ENCODE measurements at regions not wholly inside any gene's neighbourhood (a gene's known extent, or its start where the extent isn't known, plus 50 kb on each side); places are given as distances from the start of the nearest gene placed in this dataset.
A peak's percentile ranks its signal among the peaks of the same experiment; 100 is the strongest.

GRCh38 chr5:98268162-98268860 is 505.2 kb upstream of the RGMB start:
- Histone ChIP-seq H2BK15ac (ENCODE audit: low read depth, low read length) (no peak overlapping the region), H3K4me3 (ENCODE audit: insufficient read depth, low read depth, low read length) (no peak overlapping the region), H3K9ac (ENCODE audit: low read depth, low read length) (no peak overlapping the region), H2AK5ac (ENCODE audit: low read depth, low read length) (no peak overlapping the region), H3K56ac (ENCODE audit: extremely low read depth, insufficient read depth, low read length) (no peak overlapping the region), H4K91ac (ENCODE audit: insufficient read depth, low read depth, low read length) (no peak overlapping the region), H2BK5ac (ENCODE audit: low read depth, low read length, poor library complexity, severe bottlenecking) (no peak overlapping the region), H3K23ac (ENCODE audit: low read depth, low read length) (no peak overlapping the region), H3K14ac (replicated peaks; ENCODE audit: low read depth, low read length) (no peak overlapping the region), H4K20me1 (ENCODE audit: insufficient read depth, low read length) (no peaks in the 10 kb centered on the region), H3K9me1 (ENCODE audit: insufficient read depth, low read length) (no peaks in the 10 kb centered on the region), H3K27ac (ENCODE audit: insufficient read depth, low read length) (no peak overlapping the region), H4K8ac (ENCODE audit: low read depth in 2 of 2, low read length in 2 of 2) (no peak overlapping the region), H3K27me3 (ENCODE audit: control insufficient read depth, insufficient read depth, low read length) (no peaks in the 10 kb centered on the region), H3K4ac (ENCODE audit: low read depth, low read length) (no peak overlapping the region), H4K5ac (ENCODE audit: low read depth, low read length) (no peak overlapping the region), H3K36me3 (ENCODE audit: control insufficient read depth, insufficient read depth, low read length) (no peaks in the 10 kb centered on the region), H3K18ac (ENCODE audit: low read depth, low read length) (no peak overlapping the region), H3K4me1 (ENCODE audit: control insufficient read depth, insufficient read depth, low read length) (no peaks in the 10 kb centered on the region), H2AK9ac (replicated peaks; ENCODE audit: low read depth, low read length, poor library complexity) (no peak overlapping the region), H2AFZ (replicated peaks; ENCODE audit: low read length, poor library complexity) (peak overlapping the region; percentile 56), H3K9me3 (ENCODE audit: control insufficient read depth, insufficient read depth, low read length) (no peaks in the 10 kb centered on the region), H2BK120ac (ENCODE audit: low read depth, low read length) (no peak overlapping the region), H3K79me1 (ENCODE audit: low read depth in 1 of 2, low read length in 2 of 2) (no peaks in the 10 kb centered on the region), H3K4me2 (ENCODE audit: low read depth, low read length) (no peak overlapping the region), H2BK20ac (ENCODE audit: low read depth, low read length) (no peak overlapping the region)
- DNase-seq: no peak
- 100% methylated on average over 3 of the region's 7 CpGs; no CpG with 5 or more reads in 1 of the 2 experiments for WGBS, 2 experiments (ENCODE audit: extremely low coverage in 2 of 2, insufficient read length in 1 of 2)
- POLR2A ChIA-PET (ENCODE audit: unreplicated experiment): no interaction called here
- TF ChIP-seq MAFK (IDR thresholded peaks at IDR 0.05; ENCODE audit: low read depth, low read length) (no peak), BHLHE40 (IDR thresholded peaks at IDR 0.05; ENCODE audit: low read depth, low read length) (no peak), CEBPB (IDR thresholded peaks at IDR 0.05; ENCODE audit: low read depth, low read length) (no peak), NFE2L2 (IDR thresholded peaks at IDR 0.05; ENCODE audit: low read depth, low read length) (no peak), CTCF (conservative IDR thresholded peaks at IDR 0.05; ENCODE audit: low read depth, low read length) (no peak), CHD1 (IDR thresholded peaks at IDR 0.05; ENCODE audit: low read depth, low read length) (no peak), FOS (IDR thresholded peaks at IDR 0.05; ENCODE audit: low read depth, low read length) (no peak), RCOR1 (IDR thresholded peaks at IDR 0.05; ENCODE audit: insufficient replicate concordance, low read length) (no peak)
- in situ Hi-C loops (cut with MboI; ENCODE audit: low sequenced_read_pairs) (no loop called here), intact Hi-C loops (cut with micrococcal nuclease) (no loop called here), dilution Hi-C loops (cut with HindIII; ENCODE audit: low sequenced_read_pairs, unreplicated experiment) (no loop called here)
- CTCF ChIA-PET: interaction anchor here (1.1 kb wide), 1 partner anchor 11 kb away, joined by 4 read pairs; no protein-coding TSS in a partner anchor
- ATAC-seq (ENCODE audit: low read depth): no peak
- no TSS peak for BruUV-seq (replicated peaks)
